MG63 (cell line): ENCODE measurements at regions not wholly inside any gene's neighbourhood (a gene's known extent, or its start where the extent isn't known, plus 50 kb on each side); places are given as distances from the start of the nearest gene placed in this dataset.
A peak's percentile ranks its signal among the peaks of the same experiment; 100 is the strongest.
"Not testable (repeated sequence)": the region's sequence is repeated elsewhere in the genome, so short reads cannot be mapped to it uniquely, and the experiment has no call there.

Experiments
- DNase-seq: peaks from one replicate; pipeline ENCODE4 v3.0.0-alpha.2; 2020
- H3K27me3 ChIP-seq: fragments of 250-450 bp; sonication (Bioruptor Pico); 2 replicates; pipeline ENCODE4 v1.5.1; 2020; ENCODE audit warnings: mild to moderate bottlenecking, moderate library complexity
- H3K36me3 ChIP-seq: fragments of 250-450 bp; sonication (Bioruptor Pico); 2 replicates; pipeline ENCODE4 v1.5.1; 2020; ENCODE audit warnings: mild to moderate bottlenecking, moderate library complexity
- H3K4me3 ChIP-seq: fragments of 250-450 bp; sonication (Bioruptor Pico); 2 replicates; pipeline ENCODE4 v1.5.1; 2020; ENCODE audit warnings: mild to moderate bottlenecking, moderate library complexity
- H3K9me3 ChIP-seq: fragments of 250-450 bp; sonication (Bioruptor Pico); 2 replicates; pipeline ENCODE4 v1.5.1; 2020; ENCODE audit warnings: mild to moderate bottlenecking, moderate library complexity

GRCh38 chr21:14753466-14754258, 207.5 kb upstream of the SAMSN1 start:
- H3K9me3 ChIP-seq: no peaks in the 10 kb centered on the region
- no peaks in the 10 kb centered on the region for H3K27me3 ChIP-seq
- DNase-seq: no peak
- no peak overlapping the region for H3K4me3 ChIP-seq
- H3K36me3 ChIP-seq: no peaks in the 10 kb centered on the region

GRCh38 chr21:14753069-14753465, 207.0 kb upstream of the SAMSN1 start:
- DNase-seq: no peak
- H3K27me3 ChIP-seq: no peaks in the 10 kb centered on the region
- no peak overlapping the region for H3K4me3 ChIP-seq
- H3K9me3 ChIP-seq: no peaks in the 10 kb centered on the region
- H3K36me3 ChIP-seq: no peaks in the 10 kb centered on the region

- DNase-seq: no peak
- no peak overlapping the region for H3K4me3 ChIP-seq
- H3K27me3 ChIP-seq: no peaks in the 10 kb centered on the region
- no peaks in the 10 kb centered on the region for H3K9me3 ChIP-seq
- H3K36me3 ChIP-seq: no peaks in the 10 kb centered on the region
These were observed 206.3 kb upstream of the SAMSN1 start for GRCh38 chr21:14752345-14752909.

GRCh38 chr21:14751602-14752344, 205.7 kb upstream of the SAMSN1 start:
- Histone ChIP-seq H3K27me3 (no peaks in the 10 kb centered on the region), H3K36me3 (no peaks in the 10 kb centered on the region), H3K4me3 (no peak overlapping the region), H3K9me3 (no peaks in the 10 kb centered on the region)
- DNase-seq: no peak

GRCh38 chr21:14751011-14751410, 204.9 kb upstream of the SAMSN1 start:
- Histone ChIP-seq H3K27me3 (no peaks in the 10 kb centered on the region), H3K4me3 (no peak overlapping the region), H3K9me3 (no peaks in the 10 kb centered on the region), H3K36me3 (no peaks in the 10 kb centered on the region)
- DNase-seq: no peak

- H3K36me3 ChIP-seq: no peaks in the 10 kb centered on the region
- H3K9me3 ChIP-seq: no peaks in the 10 kb centered on the region
- no peak for DNase-seq
- H3K27me3 ChIP-seq: no peaks in the 10 kb centered on the region
- no peak overlapping the region for H3K4me3 ChIP-seq
These were observed 203.9 kb upstream of the SAMSN1 start for GRCh38 chr21:14750041-14750440.

GRCh38 chr21:14748662-14749061, 202.5 kb upstream of the SAMSN1 start:
- Histone ChIP-seq H3K36me3 (no peaks in the 10 kb centered on the region), H3K27me3 (no peaks in the 10 kb centered on the region), H3K9me3 (no peaks in the 10 kb centered on the region), H3K4me3 (no peak overlapping the region)
- no peak for DNase-seq

- Histone ChIP-seq H3K4me3 (no peak overlapping the region), H3K36me3 (no peaks in the 10 kb centered on the region), H3K9me3 (no peaks in the 10 kb centered on the region), H3K27me3 (no peaks in the 10 kb centered on the region)
- DNase-seq: no peak
These were observed 198.3 kb upstream of the SAMSN1 start for GRCh38 chr21:14744368-14744767.

- Histone ChIP-seq H3K4me3 (no peak overlapping the region), H3K36me3 (no peaks in the 10 kb centered on the region), H3K9me3 (no peaks in the 10 kb centered on the region), H3K27me3 (no peaks in the 10 kb centered on the region)
- no peak for DNase-seq
These were observed 196.0 kb upstream of the SAMSN1 start for GRCh38 chr21:14742119-14742518.

GRCh38 chr21:14741256-14741655, 195.1 kb upstream of the SAMSN1 start:
- Histone ChIP-seq H3K27me3 (no peaks in the 10 kb centered on the region), H3K9me3 (no peaks in the 10 kb centered on the region), H3K36me3 (no peaks in the 10 kb centered on the region), H3K4me3 (no peak overlapping the region)
- no peak for DNase-seq

GRCh38 chr21:14740692-14741091, 194.6 kb upstream of the SAMSN1 start:
- H3K36me3 ChIP-seq: no peaks in the 10 kb centered on the region
- DNase-seq: no peak
- H3K9me3 ChIP-seq: no peaks in the 10 kb centered on the region
- H3K27me3 ChIP-seq: no peaks in the 10 kb centered on the region
- H3K4me3 ChIP-seq: no peak overlapping the region

GRCh38 chr21:14740116-14740515, 194.0 kb upstream of the SAMSN1 start:
- Histone ChIP-seq H3K4me3 (no peak overlapping the region), H3K36me3 (no peaks in the 10 kb centered on the region), H3K9me3 (no peaks in the 10 kb centered on the region), H3K27me3 (no peaks in the 10 kb centered on the region)
- no peak for DNase-seq

GRCh38 chr21:14739590-14739989, 193.5 kb upstream of the SAMSN1 start:
- H3K4me3 ChIP-seq: no peak overlapping the region
- no peaks in the 10 kb centered on the region for H3K9me3 ChIP-seq
- H3K36me3 ChIP-seq: no peaks in the 10 kb centered on the region
- no peak for DNase-seq
- no peaks in the 10 kb centered on the region for H3K27me3 ChIP-seq

GRCh38 chr21:14738576-14738975, 192.5 kb upstream of the SAMSN1 start:
- not testable (repeated sequence) for H3K9me3 ChIP-seq, H3K4me3 ChIP-seq, DNase-seq, H3K27me3 ChIP-seq, H3K36me3 ChIP-seq

GRCh38 chr21:14737922-14738321, 191.8 kb upstream of the SAMSN1 start:
- Histone ChIP-seq H3K9me3 (no peaks in the 10 kb centered on the region), H3K36me3 (no peaks in the 10 kb centered on the region), H3K27me3 (no peaks in the 10 kb centered on the region), H3K4me3 (no peak overlapping the region)
- DNase-seq: peak; percentile 13

- Histone ChIP-seq H3K9me3 (no peaks in the 10 kb centered on the region), H3K36me3 (no peaks in the 10 kb centered on the region), H3K27me3 (no peaks in the 10 kb centered on the region), H3K4me3 (no peak overlapping the region)
- DNase-seq: no peak
These were observed 191.2 kb upstream of the SAMSN1 start for GRCh38 chr21:14737284-14737691.

- Histone ChIP-seq H3K27me3 (no peaks in the 10 kb centered on the region), H3K36me3 (no peaks in the 10 kb centered on the region), H3K4me3 (no peak overlapping the region), H3K9me3 (no peaks in the 10 kb centered on the region)
- no peak for DNase-seq
These were observed 190.6 kb upstream of the SAMSN1 start for GRCh38 chr21:14736672-14737071.

- Histone ChIP-seq H3K4me3 (no peak overlapping the region), H3K36me3 (no peaks in the 10 kb centered on the region), H3K27me3 (no peaks in the 10 kb centered on the region), H3K9me3 (no peaks in the 10 kb centered on the region)
- DNase-seq: no peak
These were observed 190.0 kb upstream of the SAMSN1 start for GRCh38 chr21:14736162-14736561.
